K562 (cell line): ENCODE measurements at regions not wholly inside any gene's neighbourhood (a gene's known extent, or its start where the extent isn't known, plus 50 kb on each side); places are given as distances from the start of the nearest gene placed in this dataset.

Experiments
- ATAC-seq: fragments of 200-7000 bp; cut with Tn5 transposase; 3 replicates; pipeline ENCODE4 v1.9.1; 2020; ENCODE audit warnings: moderate library complexity
- BruUV-seq: library from RNA; stranded (reverse); fragments of 400-500 nt; replicated peaks from 2 replicates; lab custom pipeline; 2021; lab: Mats Ljungman, UMichigan
- CTCF ChIA-PET: fragments of 300-600 bp; formaldehyde crosslinking; extraction: SDS; loops from one replicate; lab custom pipeline; 2021; ENCODE audit warnings: low intra/inter-chr PET ratio; lab: Yijun Ruan, JAX
- POLR2A ChIA-PET: fragments of 300-600, 350-650 bp; sonication (Branson Sonifier 250); formaldehyde crosslinking; extraction: SDS; loops from one replicate; lab custom pipeline; 2021; ENCODE audit warnings: antibody characterized with exemption, inconsistent platforms; lab: Yijun Ruan, JAX
- DNase-seq, 4 experiments: peaks; one replicate each; pipeline versions ENCODE4 v3.0.0 to v3.0.0-alpha.2; 2011 to 2018; ENCODE audit warnings: low spot score in 3 of 4, mixed read lengths in 3 of 4; ENCODE audit errors: extremely low read depth in 1 of 4
- FAIRE-seq: peaks from 2 replicates; lab custom pipeline; 2011; peaks lifted over from hg19 to GRCh38; lab: Jason Lieb, UNC
- H2AFZ ChIP-seq: 2 replicates; pipeline ENCODE4 v1.6.0; 2011; ENCODE audit warnings: low read depth, low read length, control low read depth, inconsistent platforms
- H3K27ac ChIP-seq: fragments of 200-600 bp; 3 replicates; pipeline ENCODE4 v1.8.0; 2011; ENCODE audit warnings: low read depth, mild to moderate bottlenecking, control low read depth, inconsistent platforms, low read length, moderate library complexity, mixed read lengths; ENCODE audit errors: extremely low read depth
- H3K27me3 ChIP-seq, 2 experiments: fragments of 300-600 bp in 1 of 2; 2 replicates in 1 of 2; 3 replicates in 1 of 2; pipeline versions ENCODE4 v1.6.0 to v1.8.0; 2011; ENCODE audit warnings: inconsistent platforms in 2 of 2, low read length in 2 of 2, mild to moderate bottlenecking in 1 of 2, mixed read lengths in 1 of 2, moderate library complexity in 1 of 2; ENCODE audit not compliant: control insufficient read depth in 2 of 2, insufficient read depth in 2 of 2
- H3K36me3 ChIP-seq: fragments of 300-600 bp; 3 replicates; pipeline ENCODE4 v1.8.0; 2011; ENCODE audit warnings: mild to moderate bottlenecking, low read length, inconsistent platforms; ENCODE audit not compliant: control insufficient read depth, insufficient read depth
- H3K4me1 ChIP-seq, 2 experiments: fragments of 200-600 bp in 1 of 2; replicated peaks in 1 of 2; 2 replicates in 1 of 2; 3 replicates in 1 of 2; pipeline versions ENCODE4 v1.5.1 to v1.8.0; 2011; ENCODE audit warnings: inconsistent platforms in 2 of 2, low read length in 2 of 2, mild to moderate bottlenecking in 1 of 2, mixed read lengths in 1 of 2, moderate library complexity in 1 of 2; ENCODE audit not compliant: control insufficient read depth in 2 of 2, insufficient read depth in 2 of 2
- H3K4me2 ChIP-seq: 2 replicates; pipeline ENCODE4 v1.6.1; 2011; ENCODE audit warnings: low read length, control low read depth, inconsistent platforms, mixed read lengths; ENCODE audit not compliant: insufficient read depth
- H3K4me3 ChIP-seq: fragments of 200-600 bp; sonication (generic), shearing (Covaris generic); 2 replicates; pipeline ENCODE4 v1.5.1; 2016; ENCODE audit warnings: control low read depth, inconsistent platforms
- H3K79me2 ChIP-seq: fragments of 200-600 bp; 3 replicates; pipeline ENCODE4 v1.8.0; 2011; ENCODE audit warnings: low read length, inconsistent platforms; ENCODE audit not compliant: control insufficient read depth, insufficient read depth
- H3K9ac ChIP-seq, 2 experiments: 2 replicates each; pipeline versions ENCODE4 v1.6.0 to v1.6.1; 2011; ENCODE audit warnings: low read depth in 2 of 2, low read length in 2 of 2, control low read depth in 1 of 2, inconsistent platforms in 1 of 2, mild to moderate bottlenecking in 1 of 2, mixed read lengths in 1 of 2; ENCODE audit not compliant: insufficient read depth in 1 of 2
- H3K9me1 ChIP-seq: one replicate; pipeline ENCODE4 v1.6.0; 2011; ENCODE audit warnings: inconsistent platforms, mild to moderate bottlenecking, low read length, moderate library complexity; ENCODE audit not compliant: control insufficient read depth, insufficient read depth
- H3K9me3 ChIP-seq: replicated peaks from 2 replicates; pipeline ENCODE4 v1.5.1; 2011; ENCODE audit warnings: low read depth, low read length, inconsistent platforms; ENCODE audit not compliant: control insufficient read depth, insufficient read depth
- H4K20me1 ChIP-seq: replicated peaks from 2 replicates; pipeline ENCODE4 v1.6.1; 2011; ENCODE audit warnings: low read length, inconsistent platforms, mixed read lengths; ENCODE audit not compliant: control insufficient read depth, insufficient read depth
- BCLAF1 ChIP-seq, 2 experiments: fragments of 450-650 bp in 1 of 2; IDR thresholded peaks; 2 replicates each; pipeline ENCODE4 v1.6.1; 2011 to 2017; ENCODE audit warnings: low read depth in 2 of 2, antibody characterized with exemption in 1 of 2, borderline replicate concordance in 1 of 2, low read length in 1 of 2, mild to moderate bottlenecking in 1 of 2, mixed read lengths in 1 of 2; ENCODE audit not compliant: control insufficient read depth in 1 of 2
- MCM2 ChIP-seq: fragments of 450-650 bp; IDR thresholded peaks from 2 replicates; pipeline ENCODE4 v1.6.1; 2017; ENCODE audit warnings: low read depth, mild to moderate bottlenecking
- TFE3 ChIP-seq: fragments of 450-650 bp; formaldehyde crosslinking; IDR thresholded peaks from 2 replicates; pipeline ENCODE4 v1.4.0; 2020; ENCODE audit warnings: mild to moderate bottlenecking, mixed read lengths
- TRIM25 ChIP-seq: fragments of 450-650 bp; IDR thresholded peaks from 2 replicates; pipeline ENCODE4 v1.7.0; 2016; ENCODE audit warnings: borderline replicate concordance
- ZNF318 ChIP-seq, 2 experiments: fragments of 450-650 bp; IDR thresholded peaks; 2 replicates each; pipeline ENCODE4 v1.6.1; 2016; ENCODE audit warnings: mild to moderate bottlenecking in 2 of 2, borderline replicate concordance in 1 of 2, low read depth in 1 of 2, moderate library complexity in 1 of 2
- ZNF668 ChIP-seq: fragments of 250-450 bp; sonication (Bioruptor Pico); IDR thresholded peaks from 2 replicates; pipeline ENCODE4 v1.8.0; 2022; ENCODE audit warnings: mild to moderate bottlenecking, inconsistent platforms
- WGBS: fragments of 100-300 bp; shearing (Covaris generic); methylation state at CpG from one replicate; pipeline ENCODE4 v1.1.6; 2016; ENCODE audit warnings: low coverage, mixed read lengths; ENCODE audit not compliant: insufficient coverage; ENCODE audit errors: missing lambda C conversion rate; 5-methylcytosine and 5-hydroxymethylcytosine counted together
- in situ Hi-C: fragments of 300-500 bp; cut with MboI; formaldehyde crosslinking; loops from 4 replicates; pipeline ENCODE4 v1.15.0; 2018; ENCODE audit warnings: inconsistent platforms, mixed read lengths
- intact Hi-C: fragments of 100-400 bp; cut with micrococcal nuclease; formaldehyde crosslinking; loops from 2 replicates; pipeline ENCODE4 v1.14.2; 2022

GRCh38 chr2:172204762-172205161 lies 102.1 kb upstream of the DLX2 start:
- no peaks in the 10 kb centered on the region for H3K9me1 ChIP-seq
- CTCF ChIA-PET, result no interaction called here
- ATAC-seq (no peak), FAIRE-seq (no peak), DNase-seq (no peak)
- no peaks in the 10 kb centered on the region for H3K79me2 ChIP-seq
- BruUV-seq, result no TSS peak
- H3K4me1 ChIP-seq, result no peaks in the 10 kb centered on the region
- H3K4me3 ChIP-seq, result no peak overlapping the region
- H2AFZ ChIP-seq, result no peak overlapping the region
- 0% methylated on average over 2 of the region's 2 CpGs for WGBS
- in situ Hi-C loops, result no loop called here
- peaks cover 3 to 12% of the 10 kb centered on the region in 2 experiments; a peak in 1 of 5 replicates for H3K27me3 ChIP-seq
- no peak overlapping the region for H3K9ac ChIP-seq
- H3K36me3 ChIP-seq, result no peaks in the 10 kb centered on the region
- H3K27ac ChIP-seq, result no peak overlapping the region
- H4K20me1 ChIP-seq, result no peaks in the 10 kb centered on the region
- POLR2A ChIA-PET, result interaction anchor here (0.9 kb wide), 1 partner anchor 35 kb away, joined by 5 read pairs; no protein-coding TSS in a partner anchor
- peaks cover 4% of the 10 kb centered on the region; the same call in 1 of the 2 replicates for H3K9me3 ChIP-seq
- intact Hi-C loops, result no loop called here
- no peak overlapping the region for H3K4me2 ChIP-seq
- no peak for TF ChIP-seq BCLAF1 (IDR thresholded peaks at IDR 0.05; ENCODE audit: borderline replicate concordance in 1 of 2, control insufficient read depth in 1 of 2, low read depth in 2 of 2, low read length in 1 of 2)
- no peak for TF ChIP-seq ZNF318 (IDR thresholded peaks at IDR 0.05; ENCODE audit: borderline replicate concordance in 1 of 2, low read depth in 1 of 2)
- TF ChIP-seq TFE3 (CRISPR knock-in tag), result peak; percentile 38; the same call in 1 of the 2 replicates
- no peak for TF ChIP-seq MCM2
- no peak for TF ChIP-seq TRIM25
- no peak for TF ChIP-seq ZNF668 (CRISPR knock-in tag)
